GM23338 (cell line): ENCODE measurements at regions not wholly inside any gene's neighbourhood (a gene's known extent, or its start where the extent isn't known, plus 50 kb on each side); places are given as distances from the start of the nearest gene placed in this dataset.

ENCODE experiments used
- CREB1 ChIP-seq: fragments of 250-450 bp; sonication (Bioruptor Pico); IDR thresholded peaks from 2 replicates; pipeline ENCODE4 v1.5.0; 2020; ENCODE audit warnings: low read depth, mild to moderate bottlenecking, moderate library complexity
- EZH2 ChIP-seq: fragments of 200-600 bp; sonication (generic); IDR thresholded peaks from one replicate; pipeline ENCODE4 v1.8.0; 2017; ENCODE audit warnings: antibody characterized with exemption, mild to moderate bottlenecking, low read depth; ENCODE audit not compliant: unreplicated experiment
- EZH2phosphoT487 ChIP-seq: fragments of 200-600 bp; sonication (generic); IDR thresholded peaks from one replicate; pipeline ENCODE4 v1.8.1; 2018; ENCODE audit warnings: antibody characterized with exemption; ENCODE audit not compliant: unreplicated experiment
- POLR2AphosphoS5 ChIP-seq: IDR thresholded peaks from 2 replicates; pipeline ENCODE4 v1.6.1; 2016; ENCODE audit warnings: antibody characterized with exemption, low read depth
- STAT1 ChIP-seq: IDR thresholded peaks from one replicate; pipeline ENCODE4 v1.6.1; 2016; ENCODE audit warnings: antibody characterized with exemption; ENCODE audit not compliant: unreplicated experiment
- ZNF331 ChIP-seq: fragments of 250-450 bp; sonication (Bioruptor Pico); IDR thresholded peaks from 2 replicates; pipeline ENCODE4 v1.5.0; 2020; ENCODE audit warnings: low read depth, mild to moderate bottlenecking, moderate library complexity
- TF ChIP-seq, protein P1 (sequence below), 2 experiments: fragments of 200-600 bp in 1 of 2; sonication (generic) in 1 of 2; conservative IDR thresholded peaks; 2 replicates each; pipeline versions ENCODE4 v1.5.1 to v1.6.1; 2016 to 2017; ENCODE audit warnings: antibody characterized with exemption in 2 of 2, low read depth in 2 of 2, mild to moderate bottlenecking in 2 of 2, moderate library complexity in 1 of 2

DNA sequence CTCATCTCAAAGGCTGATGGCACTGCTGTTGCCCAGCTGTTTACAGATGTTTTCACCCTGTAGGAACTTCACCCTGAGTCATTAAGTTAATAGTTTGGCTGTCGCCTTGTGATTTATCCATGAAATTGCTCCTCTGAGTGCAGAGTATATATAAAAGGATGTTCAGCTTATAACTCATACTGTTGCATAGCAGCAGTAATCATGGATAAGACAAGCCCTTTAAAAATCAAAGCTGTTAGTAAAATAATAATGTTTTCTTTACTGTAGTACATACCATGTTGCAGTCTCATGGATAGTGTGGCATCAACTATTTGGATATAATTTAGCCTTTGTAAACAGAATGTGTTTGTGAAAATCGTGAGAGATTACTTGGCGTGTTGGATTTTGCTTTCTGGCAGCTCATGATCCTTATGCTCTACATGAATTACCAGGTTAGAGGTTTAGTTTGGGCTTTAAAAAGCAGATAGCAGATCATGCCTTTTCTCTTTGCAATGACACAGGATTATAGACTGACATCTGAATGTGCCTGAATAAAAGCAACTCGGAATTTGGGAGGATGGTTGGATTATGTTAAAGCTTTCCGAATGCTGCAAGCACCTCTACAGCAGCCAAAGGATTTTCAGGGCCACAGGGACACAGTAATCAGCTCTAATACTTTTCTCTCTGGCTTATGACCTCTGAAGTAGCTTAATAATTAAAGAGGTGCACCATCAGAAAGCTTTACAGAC is 279.7 kb upstream of the ATP2B1 start:
- TF ChIP-seq, protein P1, sequence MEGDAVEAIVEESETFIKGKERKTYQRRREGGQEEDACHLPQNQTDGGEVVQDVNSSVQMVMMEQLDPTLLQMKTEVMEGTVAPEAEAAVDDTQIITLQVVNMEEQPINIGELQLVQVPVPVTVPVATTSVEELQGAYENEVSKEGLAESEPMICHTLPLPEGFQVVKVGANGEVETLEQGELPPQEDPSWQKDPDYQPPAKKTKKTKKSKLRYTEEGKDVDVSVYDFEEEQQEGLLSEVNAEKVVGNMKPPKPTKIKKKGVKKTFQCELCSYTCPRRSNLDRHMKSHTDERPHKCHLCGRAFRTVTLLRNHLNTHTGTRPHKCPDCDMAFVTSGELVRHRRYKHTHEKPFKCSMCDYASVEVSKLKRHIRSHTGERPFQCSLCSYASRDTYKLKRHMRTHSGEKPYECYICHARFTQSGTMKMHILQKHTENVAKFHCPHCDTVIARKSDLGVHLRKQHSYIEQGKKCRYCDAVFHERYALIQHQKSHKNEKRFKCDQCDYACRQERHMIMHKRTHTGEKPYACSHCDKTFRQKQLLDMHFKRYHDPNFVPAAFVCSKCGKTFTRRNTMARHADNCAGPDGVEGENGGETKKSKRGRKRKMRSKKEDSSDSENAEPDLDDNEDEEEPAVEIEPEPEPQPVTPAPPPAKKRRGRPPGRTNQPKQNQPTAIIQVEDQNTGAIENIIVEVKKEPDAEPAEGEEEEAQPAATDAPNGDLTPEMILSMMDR (conservative IDR thresholded peaks at IDR 0.05; ENCODE audit: low read depth in 2 of 2), result no peak
- TF ChIP-seq POLR2AphosphoS5, result no peak
- no peak for TF ChIP-seq EZH2
- no peak for TF ChIP-seq ZNF331
- no peak for TF ChIP-seq EZH2phosphoT487
- no peak for TF ChIP-seq CREB1 (CRISPR knock-in tag)
- TF ChIP-seq STAT1, result no peak
